A673 (cell line): ENCODE measurements at regions not wholly inside any gene's neighbourhood (a gene's known extent, or its start where the extent isn't known, plus 50 kb on each side); places are given as distances from the start of the nearest gene placed in this dataset.

Source experiments
- EZH2 ChIP-seq: fragments of 200-600 bp; sonication (generic); IDR thresholded peaks from 2 replicates; pipeline ENCODE4 v1.6.1; 2017; ENCODE audit warnings: borderline replicate concordance, low read depth, mild to moderate bottlenecking, mixed read lengths, antibody characterized with exemption, low read length; ENCODE audit not compliant: poor library complexity, severe bottlenecking
- TF ChIP-seq, protein P1 (sequence below): fragments of 300-800, 200-600 bp; sonication (generic); conservative IDR thresholded peaks from 2 replicates; pipeline ENCODE4 v1.5.1; 2017; ENCODE audit warnings: low read depth, mild to moderate bottlenecking, antibody characterized with exemption, low read length, moderate library complexity, mixed read lengths

DNA sequence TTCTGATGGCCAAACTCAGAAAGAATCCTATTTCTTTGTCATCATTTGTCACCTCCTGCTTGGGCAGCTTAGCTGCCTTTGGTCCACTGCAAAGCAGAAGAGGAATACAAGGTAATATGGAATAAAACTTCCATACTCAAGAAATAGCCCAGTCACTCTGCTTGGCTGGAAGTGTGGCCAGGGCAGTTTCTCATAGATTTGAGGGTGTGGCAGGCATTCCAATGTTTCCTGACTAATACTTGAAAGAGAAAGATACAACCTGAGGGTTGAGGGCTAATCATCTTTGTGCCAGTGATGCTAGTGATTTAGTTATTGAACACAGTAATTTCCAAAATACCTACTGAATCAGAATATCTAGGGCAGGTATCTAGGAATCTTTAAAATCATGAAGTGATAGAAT, 83.1 kb downstream of the FAM161A start:
- TF ChIP-seq EZH2: no peak
- TF ChIP-seq, protein P1, sequence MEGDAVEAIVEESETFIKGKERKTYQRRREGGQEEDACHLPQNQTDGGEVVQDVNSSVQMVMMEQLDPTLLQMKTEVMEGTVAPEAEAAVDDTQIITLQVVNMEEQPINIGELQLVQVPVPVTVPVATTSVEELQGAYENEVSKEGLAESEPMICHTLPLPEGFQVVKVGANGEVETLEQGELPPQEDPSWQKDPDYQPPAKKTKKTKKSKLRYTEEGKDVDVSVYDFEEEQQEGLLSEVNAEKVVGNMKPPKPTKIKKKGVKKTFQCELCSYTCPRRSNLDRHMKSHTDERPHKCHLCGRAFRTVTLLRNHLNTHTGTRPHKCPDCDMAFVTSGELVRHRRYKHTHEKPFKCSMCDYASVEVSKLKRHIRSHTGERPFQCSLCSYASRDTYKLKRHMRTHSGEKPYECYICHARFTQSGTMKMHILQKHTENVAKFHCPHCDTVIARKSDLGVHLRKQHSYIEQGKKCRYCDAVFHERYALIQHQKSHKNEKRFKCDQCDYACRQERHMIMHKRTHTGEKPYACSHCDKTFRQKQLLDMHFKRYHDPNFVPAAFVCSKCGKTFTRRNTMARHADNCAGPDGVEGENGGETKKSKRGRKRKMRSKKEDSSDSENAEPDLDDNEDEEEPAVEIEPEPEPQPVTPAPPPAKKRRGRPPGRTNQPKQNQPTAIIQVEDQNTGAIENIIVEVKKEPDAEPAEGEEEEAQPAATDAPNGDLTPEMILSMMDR: no peak
